Loucy (cell line): ENCODE measurements at regions not wholly inside any gene's neighbourhood (a gene's known extent, or its start where the extent isn't known, plus 50 kb on each side); places are given as distances from the start of the nearest gene placed in this dataset.

Experiments used
- H2AFZ ChIP-seq: fragments of 200-600 bp; sonication (generic); 2 replicates; pipeline ENCODE4 v1.6.0; 2016; ENCODE audit warnings: antibody characterized with exemption, mild to moderate bottlenecking, low read length, moderate library complexity
- H3F3A ChIP-seq: fragments of 200-600 bp; 2 replicates; pipeline ENCODE4 v1.6.0; 2016; ENCODE audit warnings: antibody characterized with exemption, low read depth, mild to moderate bottlenecking
- H3K27me3 ChIP-seq: fragments of 200-600 bp; sonication (generic); 2 replicates; pipeline ENCODE4 v1.6.1; 2014; ENCODE audit warnings: low read length, mild to moderate bottlenecking; ENCODE audit not compliant: insufficient read depth, poor library complexity, severe bottlenecking
- H3K36me3 ChIP-seq: fragments of 200-600 bp; sonication (generic); 2 replicates; pipeline ENCODE4 v1.6.1; 2016; ENCODE audit warnings: low read length; ENCODE audit not compliant: insufficient read depth
- H3K4me1 ChIP-seq: fragments of 200-600 bp; sonication (generic); 2 replicates; pipeline ENCODE4 v1.5.1; 2014; ENCODE audit warnings: low read length, mild to moderate bottlenecking; ENCODE audit not compliant: insufficient read depth, poor library complexity, severe bottlenecking
- H3K4me2 ChIP-seq: fragments of 200-600 bp; sonication (generic); 2 replicates; pipeline ENCODE4 v1.6.0; 2014; ENCODE audit warnings: antibody characterized with exemption, low read length, low read depth, mild to moderate bottlenecking; ENCODE audit not compliant: poor library complexity, severe bottlenecking
- H3K4me3 ChIP-seq: fragments of 200-600 bp; sonication (generic); 2 replicates; pipeline ENCODE4 v1.5.1; 2014; ENCODE audit warnings: low read length, mild to moderate bottlenecking, mixed read lengths; ENCODE audit not compliant: poor library complexity, severe bottlenecking
- H3K79me2 ChIP-seq: fragments of 200-600 bp; sonication (generic); 2 replicates; pipeline ENCODE4 v1.6.1; 2014; ENCODE audit warnings: low read length; ENCODE audit not compliant: insufficient read depth
- H3K9ac ChIP-seq: fragments of 200-600 bp; sonication (generic); 2 replicates; pipeline ENCODE4 v1.6.0; 2014; ENCODE audit warnings: mild to moderate bottlenecking, low read depth, low read length, moderate library complexity; ENCODE audit not compliant: poor library complexity, severe bottlenecking
- H3K9me2 ChIP-seq: fragments of 200-600 bp; sonication (generic); replicated peaks from 2 replicates; pipeline ENCODE4 v1.6.1; 2016; ENCODE audit warnings: low read depth, low read length, mixed read lengths
- H3K9me3 ChIP-seq: fragments of 200-600 bp; sonication (generic); 2 replicates; pipeline ENCODE4 v1.6.1; 2014; ENCODE audit warnings: mild to moderate bottlenecking, antibody characterized with exemption, low read length, low read depth; ENCODE audit not compliant: insufficient read depth
- H4K20me1 ChIP-seq: fragments of 200-600 bp; sonication (generic); 2 replicates; pipeline ENCODE4 v1.6.0; 2014; ENCODE audit warnings: antibody characterized with exemption, low read length, mild to moderate bottlenecking; ENCODE audit not compliant: insufficient read depth, poor library complexity, severe bottlenecking
- EZH2phosphoT487 ChIP-seq: fragments of 200-600 bp; IDR thresholded peaks from 2 replicates; pipeline ENCODE4 v1.6.1; 2018; ENCODE audit warnings: antibody characterized with exemption, mild to moderate bottlenecking, moderate library complexity, borderline replicate concordance
- TF ChIP-seq, protein P1 (sequence below): fragments of 200-600 bp; sonication (generic); conservative IDR thresholded peaks from 2 replicates; pipeline ENCODE4 v1.5.1; 2014; ENCODE audit warnings: mild to moderate bottlenecking, antibody characterized with exemption, low read length

DNA sequence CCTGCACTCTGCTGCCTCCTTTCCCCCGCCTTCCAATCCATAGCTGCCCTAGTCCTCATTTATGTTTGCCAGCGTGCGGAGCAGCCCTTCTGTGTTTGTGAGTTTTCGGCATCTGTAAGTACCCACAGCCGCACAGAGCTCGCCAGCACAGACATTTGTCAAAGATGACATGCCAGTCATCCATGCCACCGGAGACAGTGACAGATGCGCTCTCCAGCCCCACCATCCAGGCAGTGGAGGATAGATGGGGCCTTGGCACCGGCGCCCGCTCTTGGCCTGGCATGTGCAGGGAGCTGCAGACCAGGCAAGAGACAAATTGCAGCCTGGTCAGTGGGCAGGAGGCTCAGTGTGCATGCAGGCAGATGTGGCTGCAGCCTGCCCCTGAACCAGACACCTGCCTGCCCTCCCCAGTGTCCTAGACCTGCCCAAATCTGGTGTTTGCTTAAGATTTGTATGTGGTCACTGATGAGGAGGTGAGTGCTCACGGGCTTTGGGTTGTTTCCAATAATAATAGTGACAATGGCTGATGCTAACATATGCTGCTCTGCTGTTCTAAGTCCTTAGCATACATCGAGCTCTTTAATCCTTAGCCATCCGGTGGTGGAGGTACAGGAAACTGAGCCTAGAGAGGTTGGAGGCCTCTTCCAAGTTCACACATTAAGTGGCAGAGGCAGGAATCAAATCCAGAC is 78.1 kb downstream of the UNC5CL start:
- peaks cover 8% of the 10 kb centered on the region for H3K4me1 ChIP-seq
- H3K9ac ChIP-seq, result no peak overlapping the region
- H2AFZ ChIP-seq, result no peak overlapping the region
- H3K9me2 ChIP-seq, result no peaks in the 10 kb centered on the region
- no peak overlapping the region for H3K4me2 ChIP-seq
- H3F3A ChIP-seq, result no peaks in the 10 kb centered on the region
- H3K4me3 ChIP-seq, result no peak overlapping the region
- H3K9me3 ChIP-seq, result no peaks in the 10 kb centered on the region
- no peaks in the 10 kb centered on the region for H3K27me3 ChIP-seq
- H4K20me1 ChIP-seq, result no peaks in the 10 kb centered on the region
- no peak for TF ChIP-seq EZH2phosphoT487
- TF ChIP-seq, protein P1, sequence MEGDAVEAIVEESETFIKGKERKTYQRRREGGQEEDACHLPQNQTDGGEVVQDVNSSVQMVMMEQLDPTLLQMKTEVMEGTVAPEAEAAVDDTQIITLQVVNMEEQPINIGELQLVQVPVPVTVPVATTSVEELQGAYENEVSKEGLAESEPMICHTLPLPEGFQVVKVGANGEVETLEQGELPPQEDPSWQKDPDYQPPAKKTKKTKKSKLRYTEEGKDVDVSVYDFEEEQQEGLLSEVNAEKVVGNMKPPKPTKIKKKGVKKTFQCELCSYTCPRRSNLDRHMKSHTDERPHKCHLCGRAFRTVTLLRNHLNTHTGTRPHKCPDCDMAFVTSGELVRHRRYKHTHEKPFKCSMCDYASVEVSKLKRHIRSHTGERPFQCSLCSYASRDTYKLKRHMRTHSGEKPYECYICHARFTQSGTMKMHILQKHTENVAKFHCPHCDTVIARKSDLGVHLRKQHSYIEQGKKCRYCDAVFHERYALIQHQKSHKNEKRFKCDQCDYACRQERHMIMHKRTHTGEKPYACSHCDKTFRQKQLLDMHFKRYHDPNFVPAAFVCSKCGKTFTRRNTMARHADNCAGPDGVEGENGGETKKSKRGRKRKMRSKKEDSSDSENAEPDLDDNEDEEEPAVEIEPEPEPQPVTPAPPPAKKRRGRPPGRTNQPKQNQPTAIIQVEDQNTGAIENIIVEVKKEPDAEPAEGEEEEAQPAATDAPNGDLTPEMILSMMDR, result no peak
- H3K36me3 ChIP-seq, result no peaks in the 10 kb centered on the region
- H3K79me2 ChIP-seq, result no peaks in the 10 kb centered on the region

- H3K27me3 ChIP-seq, result no peaks in the 10 kb centered on the region
- TF ChIP-seq, protein P1, result no peak
- no peak for TF ChIP-seq EZH2phosphoT487
- no peak overlapping the region for H3K4me3 ChIP-seq
- H4K20me1 ChIP-seq, result no peaks in the 10 kb centered on the region
- H3K9ac ChIP-seq, result no peak overlapping the region
- peaks cover 8% of the 10 kb centered on the region for H3K4me1 ChIP-seq
- H3K9me3 ChIP-seq, result no peaks in the 10 kb centered on the region
- no peak overlapping the region for H3K4me2 ChIP-seq
- no peaks in the 10 kb centered on the region for H3K36me3 ChIP-seq
- H3F3A ChIP-seq, result no peaks in the 10 kb centered on the region
- no peak overlapping the region for H2AFZ ChIP-seq
- H3K79me2 ChIP-seq, result no peaks in the 10 kb centered on the region
- no peaks in the 10 kb centered on the region for H3K9me2 ChIP-seq
Observed at GRCh38 chr6:40959781-40960327, 79.2 kb downstream of the UNC5CL start.

DNA sequence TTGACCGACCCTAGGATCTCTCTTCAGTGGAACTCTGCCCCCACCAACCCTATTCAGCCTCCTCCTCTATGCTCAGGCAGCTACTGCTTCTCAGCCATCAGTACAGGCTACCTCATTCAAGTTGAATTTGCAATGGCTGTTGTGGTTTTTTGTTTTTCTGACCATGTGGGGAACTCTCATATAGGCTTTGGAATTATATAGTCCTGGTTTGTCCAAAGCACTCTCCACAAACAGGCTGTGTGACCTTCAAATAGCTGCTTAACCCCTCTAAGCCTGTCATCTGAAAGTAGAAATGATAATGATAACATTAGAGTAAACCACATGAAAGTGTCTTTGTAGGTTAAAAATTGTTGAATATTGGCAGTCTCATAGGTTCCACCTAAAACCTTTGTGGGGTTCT is 80.3 kb downstream of the UNC5CL start:
- Histone ChIP-seq H3K9me3 (no peaks in the 10 kb centered on the region), H3K36me3 (no peaks in the 10 kb centered on the region), H3K27me3 (no peaks in the 10 kb centered on the region), H2AFZ (no peak overlapping the region), H3K4me3 (no peak overlapping the region), H3K4me1 (peaks cover 8% of the 10 kb centered on the region), H4K20me1 (no peaks in the 10 kb centered on the region), H3K79me2 (no peaks in the 10 kb centered on the region), H3F3A (no peaks in the 10 kb centered on the region), H3K9ac (no peak overlapping the region), H3K4me2 (no peak overlapping the region), H3K9me2 (no peaks in the 10 kb centered on the region)
- TF ChIP-seq, protein P1, result no peak
- no peak for TF ChIP-seq EZH2phosphoT487
